GM19043 (cell line): ENCODE measurements at regions not wholly inside any gene's neighbourhood (a gene's known extent, or its start where the extent isn't known, plus 50 kb on each side); places are given as distances from the start of the nearest gene placed in this dataset.
"Not testable (repeated sequence)": the region's sequence is repeated elsewhere in the genome, so short reads cannot be mapped to it uniquely, and the experiment has no call there.

Experiments
- ATAC-seq: cut with Tn5 transposase; IDR thresholded peaks from one replicate; pipeline ENCODE4 v1.9.1; 2021; ENCODE audit warnings: low read depth; ENCODE audit not compliant: unreplicated experiment

GRCh38 chr11:106276859-106277436 is 199.5 kb downstream of the AASDHPPT start:
- no peak for ATAC-seq

DNA sequence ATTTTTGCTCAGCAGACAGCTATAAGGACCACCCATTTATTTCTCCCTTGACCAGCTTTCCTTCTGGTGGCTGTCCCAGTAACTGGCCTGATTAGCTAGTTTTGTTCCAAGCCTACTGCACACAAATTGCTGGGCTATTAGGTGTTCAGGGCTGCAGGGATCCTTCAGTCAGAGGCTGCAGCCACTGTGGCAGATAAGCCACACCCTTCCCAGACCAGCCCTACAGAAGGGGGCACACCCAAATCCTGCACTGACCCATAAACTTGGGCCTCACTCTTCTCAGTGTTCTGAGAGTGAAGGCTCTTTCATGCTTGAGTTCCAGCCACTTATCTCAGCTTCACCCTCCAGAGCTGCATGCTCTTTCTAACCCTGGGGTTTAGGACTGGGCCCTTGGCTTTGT is 200.0 kb downstream of the AASDHPPT start:
- no peak for ATAC-seq

DNA sequence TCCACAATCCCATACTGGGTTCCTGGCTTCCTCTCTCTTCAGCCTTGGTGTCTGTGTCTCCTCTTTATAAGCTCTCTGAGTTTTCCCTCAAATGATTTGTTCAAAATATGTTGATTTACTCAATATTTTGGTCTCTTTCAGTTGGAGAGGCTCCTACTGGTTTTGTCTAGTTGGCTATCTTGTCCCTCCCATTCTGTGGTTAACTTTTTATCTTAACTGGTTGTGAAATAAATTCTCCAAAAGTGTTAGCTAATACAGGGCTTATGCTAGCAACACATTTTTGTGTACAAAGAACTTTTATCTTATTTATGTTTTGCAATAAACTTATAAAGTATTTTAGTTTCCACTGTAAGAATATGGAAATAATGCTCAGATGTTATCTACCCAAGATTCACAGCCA is 200.9 kb downstream of the AASDHPPT start:
- ATAC-seq, result no peak

- no peak for ATAC-seq
Measured at GRCh38 chr11:106280036-106280435, 202.6 kb downstream of the AASDHPPT start.

- no peak for ATAC-seq
Measured at GRCh38 chr11:106281455-106282173, 204.2 kb downstream of the AASDHPPT start.

DNA sequence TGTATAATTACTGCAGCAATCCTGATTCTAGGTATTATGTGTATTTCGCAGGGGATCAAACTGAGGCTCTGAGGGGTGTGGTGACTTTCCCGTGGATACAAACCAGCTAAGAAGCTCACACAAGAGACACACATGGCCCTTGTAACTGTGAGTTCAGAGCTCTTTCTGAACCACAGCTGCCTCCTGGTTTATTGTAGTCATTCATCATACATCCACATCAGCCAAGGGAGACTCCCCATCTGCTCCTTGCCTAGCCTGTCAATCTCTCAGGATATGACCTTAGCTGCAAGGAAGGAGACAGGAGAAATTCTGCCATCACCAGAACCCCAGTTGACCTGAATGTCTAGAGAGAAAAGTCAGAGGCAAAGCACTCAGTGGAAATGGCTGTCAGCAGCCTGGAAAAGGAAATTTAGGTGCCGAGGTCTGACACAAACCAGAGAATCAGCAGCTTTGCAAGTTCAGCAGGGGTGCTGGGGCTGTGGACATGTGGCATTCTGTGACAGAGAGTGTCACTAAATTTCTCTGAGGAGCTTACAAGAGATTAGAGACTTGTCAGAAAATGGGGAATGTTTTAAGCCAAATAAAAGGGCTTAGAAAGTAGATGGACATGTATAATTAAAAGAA is 209.5 kb downstream of the AASDHPPT start:
- no peak for ATAC-seq

- no peak for ATAC-seq
Measured at GRCh38 chr11:106288057-106288456, 210.6 kb downstream of the AASDHPPT start.

DNA sequence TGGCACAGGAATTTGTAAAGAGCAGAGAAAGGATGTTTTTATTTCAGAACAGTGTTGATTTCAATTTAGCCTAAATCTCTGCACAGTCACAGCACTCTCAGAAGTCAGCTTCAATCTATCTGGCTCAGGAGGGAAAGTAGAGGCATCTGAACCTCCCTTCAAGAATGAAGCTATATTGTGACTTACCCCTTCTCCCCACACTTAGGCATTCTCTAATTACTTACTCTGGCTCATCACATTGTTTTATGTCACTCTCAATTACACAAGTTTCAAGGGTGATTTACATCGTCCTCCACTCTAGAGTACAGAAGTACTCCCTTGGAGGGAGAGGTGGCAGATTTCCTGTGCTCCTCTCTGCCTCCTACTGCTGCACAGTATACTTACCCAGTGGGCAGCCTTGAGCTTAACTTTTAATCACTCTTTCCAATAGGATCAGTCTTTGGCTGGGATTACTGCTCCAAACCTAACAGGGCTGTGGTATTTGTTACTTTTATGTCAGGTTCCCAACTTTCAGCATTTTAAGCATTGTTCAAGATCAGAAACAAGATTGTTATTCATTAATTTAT is 211.4 kb downstream of the AASDHPPT start:
- ATAC-seq, result no peak

- no peak for ATAC-seq
Measured at GRCh38 chr11:106292526-106292925, 215.1 kb downstream of the AASDHPPT start.

DNA sequence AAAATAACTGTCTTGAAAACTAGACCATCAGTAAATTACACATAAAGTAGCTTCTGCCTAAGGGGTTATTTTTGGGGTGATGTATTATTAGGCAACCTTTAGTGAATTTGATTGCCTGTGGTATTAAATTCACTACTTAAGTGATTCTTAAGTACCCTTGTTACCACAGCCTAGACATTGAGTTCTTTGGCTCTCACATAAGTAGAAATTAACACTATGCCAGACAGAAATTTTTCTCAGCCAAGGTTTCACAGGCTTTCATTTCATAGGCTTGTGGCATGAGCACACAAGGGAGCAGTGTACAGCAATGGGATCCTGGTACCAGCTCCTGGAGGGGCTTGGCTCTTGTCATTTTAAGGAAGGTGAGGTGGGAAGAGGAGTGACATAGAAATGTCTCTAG is 218.5 kb downstream of the AASDHPPT start:
- no peak for ATAC-seq

GRCh38 chr11:106302416-106302815 is 225.0 kb downstream of the AASDHPPT start:
- no peak for ATAC-seq

GRCh38 chr11:106304274-106304673 is 226.8 kb downstream of the AASDHPPT start:
- ATAC-seq, result no peak

GRCh38 chr11:106305458-106305857 is 228.0 kb downstream of the AASDHPPT start:
- no peak for ATAC-seq

GRCh38 chr11:106306942-106307341 is 229.5 kb downstream of the AASDHPPT start:
- no peak for ATAC-seq

- no peak for ATAC-seq
Measured at GRCh38 chr11:106309070-106309684, 231.7 kb downstream of the AASDHPPT start.

- ATAC-seq, result no peak
Measured at GRCh38 chr11:106311531-106312230, 234.2 kb downstream of the AASDHPPT start.

DNA sequence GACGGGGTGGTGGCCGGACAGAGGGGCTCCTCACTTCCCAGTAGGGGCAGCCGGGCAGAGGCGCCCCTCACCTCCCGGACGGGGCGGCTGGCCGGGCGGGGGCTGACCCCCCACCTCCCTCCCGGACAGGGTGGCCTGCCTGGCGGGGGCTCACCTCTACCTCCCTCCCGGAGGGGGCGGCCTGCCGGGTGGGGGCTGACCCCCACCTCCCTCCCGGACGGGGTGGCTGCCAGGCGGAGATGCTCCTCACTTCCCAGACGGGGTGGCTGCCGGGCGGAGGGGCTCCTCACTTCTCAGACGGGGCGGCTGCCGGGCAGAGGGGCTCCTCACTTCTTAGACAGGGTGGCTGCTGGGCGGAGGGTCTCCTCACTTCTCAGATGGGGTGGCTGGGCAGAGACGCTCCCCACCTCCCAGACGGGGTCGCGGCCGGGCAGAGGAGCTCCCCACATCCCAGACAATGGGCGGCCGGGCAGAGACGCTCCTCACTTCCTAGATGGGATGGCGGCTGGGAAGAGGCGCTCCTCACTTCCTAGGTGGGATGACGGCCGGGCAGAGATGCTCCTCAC is 239.8 kb downstream of the AASDHPPT start:
- not testable (repeated sequence) for ATAC-seq

- ATAC-seq, result no peak
Measured at GRCh38 chr11:106321601-106322000, 244.1 kb downstream of the AASDHPPT start.

- no peak for ATAC-seq
Measured at GRCh38 chr11:106322106-106322505, 244.6 kb downstream of the AASDHPPT start.

GRCh38 chr11:106326087-106326486 is 248.6 kb downstream of the AASDHPPT start:
- no peak for ATAC-seq
